Thymus (tissue), 11 donors: ENCODE measurements at regions not wholly inside any gene's neighbourhood (a gene's known extent, or its start where the extent isn't known, plus 50 kb on each side); places are given as distances from the start of the nearest gene placed in this dataset.

Experiments used
- DNase-seq, 9 donors: peaks; one replicate each; pipeline ENCODE4 v3.0.0-alpha.2; 2013; ENCODE audit warnings: low spot score in 9 of 9, low read depth in 6 of 9, missing footprints in 1 of 9
- H3K27ac ChIP-seq, 2 donors: one replicate each; pipeline ENCODE4 v1.5.1; 2013; ENCODE audit warnings: control low read depth in 1 of 2, low read depth in 1 of 2, low read length in 1 of 2, mild to moderate bottlenecking in 1 of 2, moderate library complexity in 1 of 2
- H3K27me3 ChIP-seq, 2 donors: one replicate each; pipeline ENCODE4 v1.5.1; 2013; ENCODE audit warnings: low read length in 1 of 2; ENCODE audit not compliant: control insufficient read depth in 2 of 2, insufficient read depth in 1 of 2
- H3K36me3 ChIP-seq, 2 donors: one replicate each; pipeline ENCODE4 v1.5.1; 2013; ENCODE audit warnings: low read length in 1 of 2, mild to moderate bottlenecking in 1 of 2, moderate library complexity in 1 of 2; ENCODE audit not compliant: control insufficient read depth in 2 of 2, insufficient read depth in 2 of 2
- H3K4me1 ChIP-seq, 2 donors: one replicate each; pipeline ENCODE4 v1.5.1; 2013; ENCODE audit warnings: low read length in 2 of 2; ENCODE audit not compliant: control insufficient read depth in 2 of 2, insufficient read depth in 2 of 2
- H3K4me3 ChIP-seq, 2 donors: one replicate each; pipeline ENCODE4 v1.5.1; 2013; ENCODE audit warnings: low read length in 2 of 2, control low read depth in 1 of 2, mild to moderate bottlenecking in 1 of 2
- H3K9me3 ChIP-seq, 2 donors: one replicate each; pipeline ENCODE4 v1.5.1; 2013; ENCODE audit warnings: low read length in 1 of 2, mild to moderate bottlenecking in 1 of 2; ENCODE audit not compliant: control insufficient read depth in 2 of 2, insufficient read depth in 1 of 2
- WGBS: extraction: QIAGEN DNeasy Blood & Tissue Kit; methylation state at CpG from one replicate; pipeline ENCODE4 v1.1.7; 2013; 5-methylcytosine and 5-hydroxymethylcytosine counted together
- donor health status: healthy.

- DNase-seq: no peak
- Histone ChIP-seq H3K4me1 (peaks cover 0 to 8% of the 10 kb centered on the region in 2 donors), H3K27ac (no peak overlapping the region), H3K36me3 (no peaks in the 10 kb centered on the region), H3K4me3 (no peak overlapping the region), H3K27me3 (peaks cover 0 to 4% of the 10 kb centered on the region in 2 donors), H3K9me3 (no peaks in the 10 kb centered on the region)
- 42% methylated on average over 7 of the region's 7 CpGs for WGBS
Observed at GRCh38 chr15:98178861-98179260, 218.4 kb downstream of the ARRDC4 start.

DNA sequence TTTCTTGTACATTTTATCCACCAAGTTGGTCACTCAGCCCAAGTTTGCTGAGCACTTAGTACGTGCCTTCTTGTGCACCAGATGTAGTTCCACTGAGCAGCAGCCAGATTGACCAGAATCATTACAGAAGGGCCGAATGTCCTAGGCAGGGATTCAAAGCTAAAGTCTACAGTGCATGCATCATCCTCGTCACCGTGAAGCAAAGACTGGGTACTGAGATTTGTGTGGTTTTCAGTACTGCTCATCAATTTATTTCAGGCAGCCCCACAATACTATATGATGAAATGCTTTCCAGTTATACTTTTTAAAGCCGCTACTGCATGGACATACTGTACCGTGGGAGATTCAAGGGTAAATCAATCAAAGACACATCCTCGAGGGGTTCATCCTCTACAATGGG lies 227.0 kb downstream of the ARRDC4 start:
- Histone ChIP-seq H3K27ac (no peak overlapping the region), H3K9me3 (no peaks in the 10 kb centered on the region), H3K27me3 (no peaks in the 10 kb centered on the region), H3K36me3 (no peaks in the 10 kb centered on the region), H3K4me1 (no peaks in the 10 kb centered on the region), H3K4me3 (no peak overlapping the region)
- DNase-seq: no peak
- 95% methylated on average over 7 of the region's 7 CpGs for WGBS

DNA sequence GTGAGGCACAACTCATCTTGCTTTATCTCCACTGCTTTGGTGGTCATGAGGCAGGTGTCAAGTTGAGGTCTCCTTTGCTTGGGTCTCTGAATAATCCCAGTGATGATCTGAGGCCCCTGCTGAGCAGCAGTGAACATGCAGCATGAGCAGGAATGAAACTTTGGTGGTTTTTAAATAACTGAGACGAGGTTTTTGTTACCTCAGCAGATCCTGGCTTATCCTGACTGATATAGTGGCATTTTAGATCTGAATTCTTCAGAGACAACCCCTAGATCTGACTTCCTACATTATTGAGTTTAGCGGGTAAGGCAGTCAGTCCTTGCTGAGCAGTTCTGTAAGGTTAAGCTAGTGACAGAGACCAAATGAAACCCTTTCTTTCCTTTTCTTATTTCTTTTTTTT lies 230.4 kb downstream of the ARRDC4 start:
- H3K4me3 ChIP-seq: no peak overlapping the region
- no peaks in the 10 kb centered on the region for H3K27me3 ChIP-seq
- 89% methylated on average over 2 of the region's 2 CpGs for WGBS
- H3K4me1 ChIP-seq: no peaks in the 10 kb centered on the region
- no peak overlapping the region for H3K27ac ChIP-seq
- H3K36me3 ChIP-seq: no peaks in the 10 kb centered on the region
- H3K9me3 ChIP-seq: no peaks in the 10 kb centered on the region
- DNase-seq: no peak

GRCh38 chr15:98195796-98196195 lies 235.3 kb downstream of the ARRDC4 start:
- no peak overlapping the region for H3K27ac ChIP-seq

DNA sequence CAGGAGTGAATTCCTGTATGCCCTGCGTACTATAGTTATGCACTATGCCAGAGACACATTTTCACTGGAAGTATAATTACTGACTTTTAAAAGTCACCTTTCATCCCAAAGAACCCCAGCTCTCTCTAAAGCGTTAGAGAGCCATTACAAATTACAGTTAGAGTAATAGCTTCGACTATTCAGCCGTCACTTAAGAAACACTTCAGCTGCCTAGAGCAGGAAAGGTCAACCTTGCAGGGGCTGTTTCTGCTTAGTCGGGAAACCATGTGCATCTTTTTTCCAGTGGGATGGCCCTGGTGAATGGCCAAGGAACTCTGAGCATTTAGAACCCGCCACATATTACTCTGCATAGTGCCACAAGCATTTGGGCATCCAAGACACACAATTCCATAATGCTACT lies 235.9 kb downstream of the ARRDC4 start:
- no peak for DNase-seq
- no peak overlapping the region for H3K27ac ChIP-seq
- 78% methylated on average over 6 of the region's 6 CpGs for WGBS
- no peaks in the 10 kb centered on the region for H3K36me3 ChIP-seq
- no peaks in the 10 kb centered on the region for H3K4me1 ChIP-seq
- H3K4me3 ChIP-seq: no peak overlapping the region
- no peaks in the 10 kb centered on the region for H3K27me3 ChIP-seq
- no peaks in the 10 kb centered on the region for H3K9me3 ChIP-seq

More at GRCh38 chr15:98195796-98196195, 235.3 kb downstream of the ARRDC4 start:
- DNase-seq: no peak
- no peaks in the 10 kb centered on the region for H3K9me3 ChIP-seq
- no peaks in the 10 kb centered on the region for H3K27me3 ChIP-seq
- 86% methylated on average over 3 of the region's 3 CpGs for WGBS
- H3K4me3 ChIP-seq: no peak overlapping the region
- no peaks in the 10 kb centered on the region for H3K4me1 ChIP-seq
- H3K36me3 ChIP-seq: no peaks in the 10 kb centered on the region

DNA sequence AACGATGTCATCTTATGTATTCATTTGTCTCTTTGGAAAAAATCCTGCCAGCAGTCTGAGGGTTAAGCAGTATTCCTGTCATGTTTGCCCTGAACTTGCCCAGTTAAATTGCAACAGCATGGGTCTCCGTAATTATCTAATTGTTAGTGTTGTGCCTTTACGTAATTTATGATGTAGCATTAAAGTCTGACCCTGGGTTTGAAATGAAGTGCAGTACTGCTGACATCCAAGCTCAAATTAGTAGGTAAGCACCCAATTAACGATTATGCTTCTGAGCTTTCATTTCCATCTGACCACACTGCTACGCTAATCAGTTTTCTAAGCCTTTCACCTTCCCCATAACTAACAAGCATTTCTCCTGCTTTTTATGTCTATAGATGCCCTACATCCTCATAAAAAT lies 241.8 kb downstream of the ARRDC4 start:
- no peaks in the 10 kb centered on the region for H3K36me3 ChIP-seq
- no peak overlapping the region for H3K4me3 ChIP-seq
- H3K9me3 ChIP-seq: no peaks in the 10 kb centered on the region
- 85% methylated on average over 5 of the region's 5 CpGs for whole genome bisulfite sequencing
- no peak overlapping the region for H3K27ac ChIP-seq
- H3K4me1 ChIP-seq: no peaks in the 10 kb centered on the region
- DNase-seq: no peak
- H3K27me3 ChIP-seq: no peaks in the 10 kb centered on the region

DNA sequence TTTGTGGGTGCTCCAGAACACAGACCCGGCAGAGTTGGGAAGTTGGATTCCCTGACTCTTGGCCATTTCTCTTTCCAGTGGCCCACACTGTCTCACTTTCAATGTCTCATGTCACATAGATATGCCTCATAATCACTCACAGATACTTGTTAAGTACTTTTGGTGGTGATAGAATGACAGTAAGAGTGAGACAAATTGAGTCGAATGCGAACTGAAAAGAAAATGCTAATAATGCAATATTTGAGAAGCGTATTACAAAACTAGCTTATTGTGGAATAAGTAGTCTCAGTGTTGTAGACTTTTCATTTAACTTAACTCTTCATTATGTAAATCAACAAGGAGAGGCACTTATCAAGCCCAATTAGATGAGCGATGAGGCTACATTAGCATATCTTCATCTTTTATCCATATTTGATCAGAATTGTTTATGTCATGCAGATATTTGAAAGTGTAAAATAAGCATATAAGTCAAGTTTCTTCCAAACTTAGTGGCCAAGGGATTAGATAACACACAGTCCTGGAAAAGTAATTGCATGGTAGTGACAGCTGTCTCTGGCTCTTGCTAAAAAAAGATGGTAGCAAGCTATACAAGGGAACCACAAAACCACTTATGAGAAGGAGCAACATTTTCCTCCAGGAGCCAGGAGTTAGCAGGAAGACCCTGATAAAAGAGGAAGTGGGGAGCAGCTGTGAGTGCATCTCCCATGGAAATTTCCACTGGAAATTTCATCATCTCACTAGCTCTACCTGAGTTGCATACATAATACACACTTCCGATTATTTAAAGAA lies 243.6 kb downstream of the ARRDC4 start:
- Histone ChIP-seq H3K9me3 (no peaks in the 10 kb centered on the region), H3K4me3 (no peak overlapping the region), H3K4me1 (no peaks in the 10 kb centered on the region), H3K27me3 (no peaks in the 10 kb centered on the region), H3K27ac (no peak overlapping the region), H3K36me3 (no peaks in the 10 kb centered on the region)
- DNase-seq: no peak
- 97% methylated on average over 6 of the region's 6 CpGs for WGBS

- Histone ChIP-seq H3K27ac (no peak overlapping the region), H3K4me1 (no peaks in the 10 kb centered on the region), H3K36me3 (no peaks in the 10 kb centered on the region), H3K27me3 (no peaks in the 10 kb centered on the region), H3K9me3 (no peaks in the 10 kb centered on the region), H3K4me3 (no peak overlapping the region)
- no peak for DNase-seq
- WGBS: 85% methylated on average over 4 of the region's 4 CpGs
Observed at GRCh38 chr15:98207928-98208327, 247.4 kb downstream of the ARRDC4 start.

DNA sequence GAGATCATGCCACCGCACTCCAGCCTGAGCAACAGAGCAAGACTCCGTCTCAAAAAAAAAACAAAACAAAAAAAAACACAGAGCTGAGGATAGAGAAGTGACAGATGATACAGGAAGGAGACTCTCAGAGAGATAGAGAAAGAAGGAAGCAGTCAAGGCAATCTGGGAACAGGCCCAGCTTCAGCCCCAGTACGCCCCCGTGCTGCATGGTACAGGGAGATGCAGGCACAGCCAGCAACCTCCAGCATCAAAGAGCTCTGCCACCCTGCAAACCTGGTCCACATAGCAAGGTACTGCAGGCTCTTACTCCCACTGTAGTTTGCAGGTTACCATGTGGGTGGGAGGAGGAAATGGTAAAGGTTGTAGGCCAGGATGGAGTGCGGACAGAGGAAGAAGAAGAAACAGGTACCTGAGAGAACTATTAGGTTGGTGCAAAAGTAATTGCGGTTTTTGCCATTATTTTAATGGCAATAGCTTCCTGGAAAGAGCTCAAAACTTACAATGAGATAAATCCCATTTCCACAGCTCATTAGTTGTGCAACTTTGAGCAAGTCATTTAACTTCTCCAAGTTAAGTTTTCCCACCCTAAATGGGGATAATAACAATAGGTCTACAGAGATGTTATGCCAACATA lies 253.0 kb downstream of the ARRDC4 start:
- no peaks in the 10 kb centered on the region for H3K27me3 ChIP-seq
- no peak for DNase-seq
- H3K4me1 ChIP-seq: no peaks in the 10 kb centered on the region
- H3K36me3 ChIP-seq: no peaks in the 10 kb centered on the region
- no peak overlapping the region for H3K27ac ChIP-seq
- WGBS: 91% methylated on average over 6 of the region's 6 CpGs
- no peak overlapping the region for H3K4me3 ChIP-seq
- H3K9me3 ChIP-seq: no peaks in the 10 kb centered on the region
